ENCODE measurements at regions not wholly inside any gene's neighbourhood (a gene's known extent, or its start where the extent isn't known, plus 50 kb on each side); places are given as distances from the start of the nearest gene placed in this dataset.

GRCh38 chr4:167779280-167779679, 313.1 kb upstream of the ANXA10 start:
- H3K9me3 ChIP-seq (ENCODE audit: control insufficient read depth, insufficient read depth, low read depth, low read length): no peaks in the 10 kb centered on the region
- no peak overlapping the region for H3K4me3 ChIP-seq (ENCODE audit: low read depth, low read length)
- no peaks in the 10 kb centered on the region for H3K36me3 ChIP-seq (ENCODE audit: control insufficient read depth in 2 of 2, insufficient read depth in 1 of 2, low read length in 2 of 2)
- H3K4me1 ChIP-seq (ENCODE audit: control insufficient read depth, insufficient read depth, low read length): no peaks in the 10 kb centered on the region
- no peak for TF ChIP-seq ZNF416 (tag by site-specific recombination; IDR thresholded peaks at IDR 0.05)
- TF ChIP-seq ZNF211 (tag by site-specific recombination; IDR thresholded peaks at IDR 0.05; ENCODE audit: low read depth): no peak
- no peak for TF ChIP-seq ZNF626 (tag by site-specific recombination; IDR thresholded peaks at IDR 0.05)
- ChIA-PET CTCF (no interaction called here), POLR2A (no interaction called here)
- H3K27ac ChIP-seq (ENCODE audit: extremely low read depth, low read depth, low read length): no peak overlapping the region

- no peak overlapping the region for H3K4me3 ChIP-seq (ENCODE audit: low read depth, low read length)
- H3K9me3 ChIP-seq (ENCODE audit: control insufficient read depth, insufficient read depth, low read depth, low read length): no peaks in the 10 kb centered on the region
- ChIA-PET POLR2A (no interaction called here), CTCF (interaction anchor here (0.7 kb wide), 1 partner anchor 178 kb away, joined by 3 read pairs; no protein-coding TSS in a partner anchor)
- H3K4me1 ChIP-seq (ENCODE audit: control insufficient read depth, insufficient read depth, low read length): no peaks in the 10 kb centered on the region
- H3K27ac ChIP-seq (ENCODE audit: extremely low read depth, low read depth, low read length): no peak overlapping the region
- no peaks in the 10 kb centered on the region for H3K36me3 ChIP-seq (ENCODE audit: control insufficient read depth in 2 of 2, insufficient read depth in 1 of 2, low read length in 2 of 2)
- TF ChIP-seq FEZF1 (tag by site-specific recombination; IDR thresholded peaks at IDR 0.05): no peak
Observed at GRCh38 chr4:167779864-167780263, 312.5 kb upstream of the ANXA10 start.

GRCh38 chr4:167784826-167785225, 307.5 kb upstream of the ANXA10 start:
- Histone ChIP-seq H3K36me3 (ENCODE audit: control insufficient read depth in 2 of 2, insufficient read depth in 1 of 2, low read length in 2 of 2) (no peaks in the 10 kb centered on the region), H3K4me1 (ENCODE audit: control insufficient read depth, insufficient read depth, low read length) (no peaks in the 10 kb centered on the region), H3K4me3 (ENCODE audit: low read depth, low read length) (no peak overlapping the region), H3K9me3 (ENCODE audit: control insufficient read depth, insufficient read depth, low read depth, low read length) (no peaks in the 10 kb centered on the region), H3K27ac (ENCODE audit: extremely low read depth, low read depth, low read length) (no peak overlapping the region)
- ChIA-PET CTCF (no interaction called here), POLR2A (no interaction called here)
- TF ChIP-seq ZNF354C (tag by site-specific recombination; IDR thresholded peaks at IDR 0.05; ENCODE audit: borderline replicate concordance, low read depth) (no peak), ZNF645 (tag by site-specific recombination; IDR thresholded peaks at IDR 0.05) (no peak), ZNF266 (tag by site-specific recombination; IDR thresholded peaks at IDR 0.05; ENCODE audit: low read depth) (no peak)

GRCh38 chr4:167785523-167785922, 306.8 kb upstream of the ANXA10 start:
- no peaks in the 10 kb centered on the region for H3K4me1 ChIP-seq (ENCODE audit: control insufficient read depth, insufficient read depth, low read length)
- POLR2A ChIA-PET: no interaction called here
- no peaks in the 10 kb centered on the region for H3K36me3 ChIP-seq (ENCODE audit: control insufficient read depth in 2 of 2, insufficient read depth in 1 of 2, low read length in 2 of 2)
- no peak overlapping the region for H3K4me3 ChIP-seq (ENCODE audit: low read depth, low read length)
- no peaks in the 10 kb centered on the region for H3K9me3 ChIP-seq (ENCODE audit: control insufficient read depth, insufficient read depth, low read depth, low read length)
- CTCF ChIA-PET: no interaction called here
- TF ChIP-seq ZNF785 (tag by site-specific recombination; IDR thresholded peaks at IDR 0.05) (no peak), ZNF394 (tag by site-specific recombination; IDR thresholded peaks at IDR 0.05; ENCODE audit: borderline replicate concordance) (no peak), ZNF302 (tag by site-specific recombination; IDR thresholded peaks at IDR 0.05; ENCODE audit: low read depth) (no peak), ZNF514 (tag by site-specific recombination; IDR thresholded peaks at IDR 0.05) (no peak), BCL11B (tag by site-specific recombination; IDR thresholded peaks at IDR 0.05; ENCODE audit: low read depth) (no peak), ZNF544 (tag by site-specific recombination; IDR thresholded peaks at IDR 0.05) (no peak), ZNF18 (tag by site-specific recombination; IDR thresholded peaks at IDR 0.05) (no peak), TRIM28 (IDR thresholded peaks at IDR 0.05; ENCODE audit: borderline replicate concordance, low read length) (no peak), ZNF791 (tag by site-specific recombination; IDR thresholded peaks at IDR 0.05) (no peak), ZNF140 (tag by site-specific recombination; IDR thresholded peaks at IDR 0.05) (no peak), ZNF248 (tag by site-specific recombination; IDR thresholded peaks at IDR 0.05) (no peak), RBAK (tag by site-specific recombination; IDR thresholded peaks at IDR 0.05) (no peak), ZNF214 (tag by site-specific recombination; IDR thresholded peaks at IDR 0.05; ENCODE audit: borderline replicate concordance) (no peak), KLF9 (tag by site-specific recombination; IDR thresholded peaks at IDR 0.05; ENCODE audit: low read depth) (no peak), KLF8 (tag by site-specific recombination; IDR thresholded peaks at IDR 0.05) (no peak), ZNF19 (tag by site-specific recombination; IDR thresholded peaks at IDR 0.05; ENCODE audit: low read depth) (no peak), ZNF423 (tag by site-specific recombination; IDR thresholded peaks at IDR 0.05) (no peak), ZNF701 (tag by site-specific recombination; IDR thresholded peaks at IDR 0.05) (no peak), ZNF837 (tag by site-specific recombination; IDR thresholded peaks at IDR 0.05) (no peak), TCF7L2 (IDR thresholded peaks at IDR 0.05; ENCODE audit: borderline replicate concordance, low read depth, low read length) (no peak)
- no peak overlapping the region for H3K27ac ChIP-seq (ENCODE audit: extremely low read depth, low read depth, low read length)
